ENCODE measurements at regions not wholly inside any gene's neighbourhood (a gene's known extent, or its start where the extent isn't known, plus 50 kb on each side); places are given as distances from the start of the nearest gene placed in this dataset.
"Not testable (repeated sequence)": the region's sequence is repeated elsewhere in the genome, so short reads cannot be mapped to it uniquely, and the experiment has no call there.

DNA sequence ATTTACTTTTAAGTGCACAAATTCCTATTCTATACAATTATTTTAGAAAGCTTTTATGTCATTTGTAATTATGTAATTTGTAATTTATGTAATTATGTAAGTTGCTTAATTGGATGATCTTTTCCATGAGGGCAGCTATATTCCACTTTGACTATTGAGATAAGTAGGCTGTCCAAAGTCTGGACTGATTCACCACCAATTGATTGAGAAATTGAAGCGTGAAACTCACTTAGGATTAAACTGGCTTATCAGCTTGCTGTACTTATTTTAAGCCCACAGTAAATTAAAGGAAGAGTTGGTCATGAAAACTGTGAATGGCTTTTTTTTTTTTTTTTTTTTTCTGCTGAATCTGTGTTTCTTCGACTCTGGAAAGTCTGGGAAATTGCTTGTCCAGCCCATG lies 87.4 kb downstream of the UGT2B28 start:
- not testable (repeated sequence) for TF ChIP-seq POLR2A (IDR thresholded peaks at IDR 0.05; ENCODE audit: extremely low read depth, insufficient read length); MYC (IDR thresholded peaks at IDR 0.05; ENCODE audit: low read depth, low read length)
- TF ChIP-seq, protein P1, sequence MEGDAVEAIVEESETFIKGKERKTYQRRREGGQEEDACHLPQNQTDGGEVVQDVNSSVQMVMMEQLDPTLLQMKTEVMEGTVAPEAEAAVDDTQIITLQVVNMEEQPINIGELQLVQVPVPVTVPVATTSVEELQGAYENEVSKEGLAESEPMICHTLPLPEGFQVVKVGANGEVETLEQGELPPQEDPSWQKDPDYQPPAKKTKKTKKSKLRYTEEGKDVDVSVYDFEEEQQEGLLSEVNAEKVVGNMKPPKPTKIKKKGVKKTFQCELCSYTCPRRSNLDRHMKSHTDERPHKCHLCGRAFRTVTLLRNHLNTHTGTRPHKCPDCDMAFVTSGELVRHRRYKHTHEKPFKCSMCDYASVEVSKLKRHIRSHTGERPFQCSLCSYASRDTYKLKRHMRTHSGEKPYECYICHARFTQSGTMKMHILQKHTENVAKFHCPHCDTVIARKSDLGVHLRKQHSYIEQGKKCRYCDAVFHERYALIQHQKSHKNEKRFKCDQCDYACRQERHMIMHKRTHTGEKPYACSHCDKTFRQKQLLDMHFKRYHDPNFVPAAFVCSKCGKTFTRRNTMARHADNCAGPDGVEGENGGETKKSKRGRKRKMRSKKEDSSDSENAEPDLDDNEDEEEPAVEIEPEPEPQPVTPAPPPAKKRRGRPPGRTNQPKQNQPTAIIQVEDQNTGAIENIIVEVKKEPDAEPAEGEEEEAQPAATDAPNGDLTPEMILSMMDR (IDR thresholded peaks at IDR 0.05; ENCODE audit: low read depth, low read length) = not testable (repeated sequence)
- TF ChIP-seq, protein P2, sequence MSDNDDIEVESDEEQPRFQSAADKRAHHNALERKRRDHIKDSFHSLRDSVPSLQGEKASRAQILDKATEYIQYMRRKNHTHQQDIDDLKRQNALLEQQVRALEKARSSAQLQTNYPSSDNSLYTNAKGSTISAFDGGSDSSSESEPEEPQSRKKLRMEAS (IDR thresholded peaks at IDR 0.05; ENCODE audit: low read depth, low read length) = not testable (repeated sequence)

Data from NB4 (cell line).